ENCODE measurements at regions not wholly inside any gene's neighbourhood (a gene's known extent, or its start where the extent isn't known, plus 50 kb on each side); places are given as distances from the start of the nearest gene placed in this dataset.

DNA sequence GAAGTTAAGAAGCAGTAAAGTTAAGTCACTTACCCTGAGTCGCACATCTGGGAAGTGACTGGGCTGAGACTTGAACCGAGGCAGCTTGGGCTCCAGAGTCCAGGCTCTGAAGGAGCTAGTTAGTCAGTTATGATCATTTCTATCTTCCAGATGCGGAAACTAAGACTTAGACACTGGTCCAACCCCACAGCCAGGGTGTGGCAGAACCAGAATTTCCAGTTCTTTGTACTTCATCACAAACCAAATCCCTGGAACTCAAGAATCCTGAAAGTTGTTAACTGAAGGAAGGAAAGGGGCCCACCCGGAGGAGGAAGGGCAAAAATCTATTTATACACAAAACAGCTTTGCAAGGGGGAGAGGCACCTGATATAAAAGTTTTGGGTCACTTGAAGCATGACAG lies 389.9 kb downstream of the SHQ1 start:
- no peak overlapping the region for H2BK120ac ChIP-seq (ENCODE audit: low read depth, low read length)
- H3K18ac ChIP-seq (ENCODE audit: low read depth, low read length): no peak overlapping the region
- H2BK15ac ChIP-seq (ENCODE audit: low read depth, low read length): no peak overlapping the region
- no peak overlapping the region for H3K14ac ChIP-seq (replicated peaks; ENCODE audit: low read depth, low read length)
- H2BK20ac ChIP-seq (ENCODE audit: low read depth, low read length): no peak overlapping the region
- CTCF ChIA-PET: interaction anchor here (0.6 kb wide), 1 partner anchor 300 kb away, joined by 3 read pairs; no protein-coding TSS in a partner anchor
- no peak overlapping the region for H3K4ac ChIP-seq (ENCODE audit: low read depth, low read length)
- no peak overlapping the region for H2AK5ac ChIP-seq (ENCODE audit: low read depth, low read length)
- no peak overlapping the region for H2BK5ac ChIP-seq (ENCODE audit: low read depth, low read length, poor library complexity, severe bottlenecking)
- H3K23ac ChIP-seq (ENCODE audit: low read depth, low read length): no peak overlapping the region
- no peak overlapping the region for H4K5ac ChIP-seq (ENCODE audit: low read depth, low read length)
- POLR2A ChIA-PET (ENCODE audit: unreplicated experiment): no interaction called here
- H3K9me3 ChIP-seq (ENCODE audit: control insufficient read depth, insufficient read depth, low read length): no peaks in the 10 kb centered on the region
- H3K79me1 ChIP-seq (ENCODE audit: low read depth in 1 of 2, low read length in 2 of 2): no peaks in the 10 kb centered on the region
- H3K4me3 ChIP-seq (ENCODE audit: insufficient read depth, low read depth, low read length): no peak overlapping the region
- H3K56ac ChIP-seq (ENCODE audit: extremely low read depth, insufficient read depth, low read length): no peak overlapping the region
- H3K27ac ChIP-seq (ENCODE audit: insufficient read depth, low read length): no peak overlapping the region
- H3K9me1 ChIP-seq (ENCODE audit: insufficient read depth, low read length): no peaks in the 10 kb centered on the region
- DNase-seq: no peak
- H3K36me3 ChIP-seq (ENCODE audit: control insufficient read depth, insufficient read depth, low read length): no peaks in the 10 kb centered on the region
- no peak overlapping the region for H2AK9ac ChIP-seq (replicated peaks; ENCODE audit: low read depth, low read length, poor library complexity)
- H4K8ac ChIP-seq (ENCODE audit: low read depth in 2 of 2, low read length in 2 of 2): no peak overlapping the region
- no peak overlapping the region for H2AFZ ChIP-seq (replicated peaks; ENCODE audit: low read length, poor library complexity)
- H3K4me1 ChIP-seq (ENCODE audit: control insufficient read depth, insufficient read depth, low read length): no peaks in the 10 kb centered on the region
- H4K91ac ChIP-seq (ENCODE audit: insufficient read depth, low read depth, low read length): no peak overlapping the region
- ATAC-seq (ENCODE audit: low read depth): no peak
- no TSS peak for BruUV-seq (replicated peaks)
- H4K20me1 ChIP-seq (ENCODE audit: insufficient read depth, low read length): no peaks in the 10 kb centered on the region
- no CpG with 5 or more reads among the region's 4 CpGs for WGBS, 2 experiments (ENCODE audit: extremely low coverage in 2 of 2, insufficient read length in 1 of 2)
- H3K4me2 ChIP-seq (ENCODE audit: low read depth, low read length): no peak overlapping the region
- H3K9ac ChIP-seq (ENCODE audit: low read depth, low read length): no peak overlapping the region
- intact Hi-C loops (cut with micrococcal nuclease) (no loop called here), in situ Hi-C loops (cut with MboI; ENCODE audit: low sequenced_read_pairs) (no loop called here), dilution Hi-C loops (cut with HindIII; ENCODE audit: low sequenced_read_pairs, unreplicated experiment) (no loop called here)
- H3K27me3 ChIP-seq (ENCODE audit: control insufficient read depth, insufficient read depth, low read length): peaks cover 50% of the 10 kb centered on the region
- TF ChIP-seq RCOR1 (IDR thresholded peaks at IDR 0.05; ENCODE audit: insufficient replicate concordance, low read length) (no peak), RFX5 (IDR thresholded peaks at IDR 0.05; ENCODE audit: low read depth, low read length) (no peak), NFE2L2 (IDR thresholded peaks at IDR 0.05; ENCODE audit: low read depth, low read length) (no peak), CEBPB (IDR thresholded peaks at IDR 0.05; ENCODE audit: low read depth, low read length) (no peak), MAZ (IDR thresholded peaks at IDR 0.05; ENCODE audit: borderline replicate concordance, low read depth, low read length) (no peak), CHD1 (IDR thresholded peaks at IDR 0.05; ENCODE audit: low read depth, low read length) (no peak), RAD21 (IDR thresholded peaks at IDR 0.05; ENCODE audit: low read length) (no peak), BHLHE40 (IDR thresholded peaks at IDR 0.05; ENCODE audit: low read depth, low read length) (no peak), POLR2A (IDR thresholded peaks at IDR 0.05; ENCODE audit: low read depth, low read length) (no peak)
- TF ChIP-seq, protein P1, sequence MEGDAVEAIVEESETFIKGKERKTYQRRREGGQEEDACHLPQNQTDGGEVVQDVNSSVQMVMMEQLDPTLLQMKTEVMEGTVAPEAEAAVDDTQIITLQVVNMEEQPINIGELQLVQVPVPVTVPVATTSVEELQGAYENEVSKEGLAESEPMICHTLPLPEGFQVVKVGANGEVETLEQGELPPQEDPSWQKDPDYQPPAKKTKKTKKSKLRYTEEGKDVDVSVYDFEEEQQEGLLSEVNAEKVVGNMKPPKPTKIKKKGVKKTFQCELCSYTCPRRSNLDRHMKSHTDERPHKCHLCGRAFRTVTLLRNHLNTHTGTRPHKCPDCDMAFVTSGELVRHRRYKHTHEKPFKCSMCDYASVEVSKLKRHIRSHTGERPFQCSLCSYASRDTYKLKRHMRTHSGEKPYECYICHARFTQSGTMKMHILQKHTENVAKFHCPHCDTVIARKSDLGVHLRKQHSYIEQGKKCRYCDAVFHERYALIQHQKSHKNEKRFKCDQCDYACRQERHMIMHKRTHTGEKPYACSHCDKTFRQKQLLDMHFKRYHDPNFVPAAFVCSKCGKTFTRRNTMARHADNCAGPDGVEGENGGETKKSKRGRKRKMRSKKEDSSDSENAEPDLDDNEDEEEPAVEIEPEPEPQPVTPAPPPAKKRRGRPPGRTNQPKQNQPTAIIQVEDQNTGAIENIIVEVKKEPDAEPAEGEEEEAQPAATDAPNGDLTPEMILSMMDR (conservative IDR thresholded peaks at IDR 0.05; ENCODE audit: low read depth, low read length): no peak

All from IMR-90 (cell line).